ENCODE measurements at regions not wholly inside any gene's neighbourhood (a gene's known extent, or its start where the extent isn't known, plus 50 kb on each side); places are given as distances from the start of the nearest gene placed in this dataset.

DNA sequence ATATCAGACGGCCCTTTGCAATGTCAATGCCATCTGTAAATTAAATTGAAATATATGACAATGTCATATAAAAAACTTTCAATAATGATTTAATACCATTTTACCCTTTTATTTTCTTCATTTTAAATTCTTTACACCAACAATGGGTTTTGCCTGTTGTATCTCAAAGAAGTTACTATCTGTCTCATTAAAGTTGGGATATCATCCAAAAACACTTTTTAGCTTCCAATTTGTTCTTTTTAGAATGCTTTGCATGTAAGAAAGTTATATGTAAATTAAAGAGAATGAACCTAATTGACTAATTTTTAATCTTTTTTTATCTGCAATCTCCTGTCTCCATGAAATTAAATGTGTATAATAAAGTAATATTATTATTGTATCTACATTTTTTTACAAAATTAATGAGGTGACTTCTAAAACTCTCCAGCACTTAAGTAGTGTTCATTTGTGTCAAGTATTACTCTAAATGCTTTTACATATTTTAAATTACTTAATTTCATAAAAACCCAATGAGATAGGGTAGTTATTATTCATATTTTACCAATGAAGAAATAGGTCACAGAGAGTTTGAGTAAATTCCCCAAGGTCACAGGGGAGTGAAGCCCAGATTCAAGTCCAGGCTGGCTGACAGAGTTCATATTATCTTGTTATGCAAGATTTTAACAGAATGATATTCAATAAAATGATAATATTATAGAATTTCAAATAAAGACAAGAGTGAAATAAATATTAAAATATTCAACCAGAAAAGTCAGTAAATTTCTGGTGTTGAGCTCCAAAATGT lies 673.0 kb upstream of the FLRT2 start:
- Histone ChIP-seq H4K20me1 (ENCODE audit: insufficient read depth, low read length) (no peaks in the 10 kb centered on the region), H3K9ac (ENCODE audit: low read depth, low read length) (no peak overlapping the region), H3K79me2 (ENCODE audit: insufficient read depth, low read length) (no peaks in the 10 kb centered on the region), H3K27ac (ENCODE audit: low read length) (no peak overlapping the region), H3K9me3 (ENCODE audit: insufficient read depth, low read length, severe bottlenecking) (peaks cover 4% of the 10 kb centered on the region), H3K4me1 (ENCODE audit: insufficient read depth, low read length) (no peaks in the 10 kb centered on the region), H2AFZ (ENCODE audit: low read depth, low read length) (no peak overlapping the region), H3K4me2 (ENCODE audit: insufficient read depth, low read length) (no peak overlapping the region), H3K27me3 (ENCODE audit: insufficient read depth, low read length, poor library complexity) (no peaks in the 10 kb centered on the region), H3K4me3 (ENCODE audit: low read depth in 1 of 2, low read length in 2 of 2) (no peak overlapping the region), H3K36me3 (ENCODE audit: insufficient read depth, low read length) (no peaks in the 10 kb centered on the region)
- TF ChIP-seq, protein P1, sequence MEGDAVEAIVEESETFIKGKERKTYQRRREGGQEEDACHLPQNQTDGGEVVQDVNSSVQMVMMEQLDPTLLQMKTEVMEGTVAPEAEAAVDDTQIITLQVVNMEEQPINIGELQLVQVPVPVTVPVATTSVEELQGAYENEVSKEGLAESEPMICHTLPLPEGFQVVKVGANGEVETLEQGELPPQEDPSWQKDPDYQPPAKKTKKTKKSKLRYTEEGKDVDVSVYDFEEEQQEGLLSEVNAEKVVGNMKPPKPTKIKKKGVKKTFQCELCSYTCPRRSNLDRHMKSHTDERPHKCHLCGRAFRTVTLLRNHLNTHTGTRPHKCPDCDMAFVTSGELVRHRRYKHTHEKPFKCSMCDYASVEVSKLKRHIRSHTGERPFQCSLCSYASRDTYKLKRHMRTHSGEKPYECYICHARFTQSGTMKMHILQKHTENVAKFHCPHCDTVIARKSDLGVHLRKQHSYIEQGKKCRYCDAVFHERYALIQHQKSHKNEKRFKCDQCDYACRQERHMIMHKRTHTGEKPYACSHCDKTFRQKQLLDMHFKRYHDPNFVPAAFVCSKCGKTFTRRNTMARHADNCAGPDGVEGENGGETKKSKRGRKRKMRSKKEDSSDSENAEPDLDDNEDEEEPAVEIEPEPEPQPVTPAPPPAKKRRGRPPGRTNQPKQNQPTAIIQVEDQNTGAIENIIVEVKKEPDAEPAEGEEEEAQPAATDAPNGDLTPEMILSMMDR (IDR thresholded peaks at IDR 0.05; ENCODE audit: borderline replicate concordance, extremely low read depth, low read length, poor library complexity, severe bottlenecking) = no peak
- TF ChIP-seq EZH2 (IDR thresholded peaks at IDR 0.05; ENCODE audit: borderline replicate concordance, low read depth, low read length, severe bottlenecking) = no peak
- DNase-seq = no peak
- no peak for ATAC-seq (ENCODE audit: insufficient read depth, low read depth)

DNA sequence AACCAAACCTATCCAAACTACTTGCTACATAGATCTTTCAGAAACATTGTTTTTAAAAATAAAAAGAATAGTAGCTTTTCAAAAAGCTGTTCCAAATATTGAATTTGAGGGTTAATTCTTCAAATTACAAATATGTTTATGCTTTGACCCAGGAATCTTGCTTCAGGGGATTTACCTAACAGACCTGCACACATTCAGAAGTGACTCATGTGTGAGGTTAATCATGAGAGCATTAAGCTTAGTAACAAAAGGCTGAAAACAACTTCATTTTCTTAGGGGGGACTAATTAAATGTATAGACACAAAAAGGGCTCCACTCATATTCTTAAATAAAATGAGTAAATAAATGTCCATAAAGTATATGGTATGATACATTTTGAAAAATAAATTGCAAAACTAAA lies 672.4 kb upstream of the FLRT2 start:
- ATAC-seq (ENCODE audit: insufficient read depth, low read depth) (no peak), DNase-seq (no peak)
- Histone ChIP-seq H3K4me3 (ENCODE audit: low read depth in 1 of 2, low read length in 2 of 2) (no peak overlapping the region), H3K36me3 (ENCODE audit: insufficient read depth, low read length) (no peaks in the 10 kb centered on the region), H4K20me1 (ENCODE audit: insufficient read depth, low read length) (no peaks in the 10 kb centered on the region), H3K9me3 (ENCODE audit: insufficient read depth, low read length, severe bottlenecking) (peaks cover 4% of the 10 kb centered on the region), H3K79me2 (ENCODE audit: insufficient read depth, low read length) (no peaks in the 10 kb centered on the region), H3K4me1 (ENCODE audit: insufficient read depth, low read length) (no peaks in the 10 kb centered on the region), H3K4me2 (ENCODE audit: insufficient read depth, low read length) (no peak overlapping the region), H3K27me3 (ENCODE audit: insufficient read depth, low read length, poor library complexity) (no peaks in the 10 kb centered on the region), H3K9ac (ENCODE audit: low read depth, low read length) (no peak overlapping the region), H3K27ac (ENCODE audit: low read length) (no peak overlapping the region), H2AFZ (ENCODE audit: low read depth, low read length) (no peak overlapping the region)
- no peak for TF ChIP-seq EZH2 (IDR thresholded peaks at IDR 0.05; ENCODE audit: borderline replicate concordance, low read depth, low read length, severe bottlenecking)
- TF ChIP-seq, protein P1 (IDR thresholded peaks at IDR 0.05; ENCODE audit: borderline replicate concordance, extremely low read depth, low read length, poor library complexity, severe bottlenecking) = no peak

DNA sequence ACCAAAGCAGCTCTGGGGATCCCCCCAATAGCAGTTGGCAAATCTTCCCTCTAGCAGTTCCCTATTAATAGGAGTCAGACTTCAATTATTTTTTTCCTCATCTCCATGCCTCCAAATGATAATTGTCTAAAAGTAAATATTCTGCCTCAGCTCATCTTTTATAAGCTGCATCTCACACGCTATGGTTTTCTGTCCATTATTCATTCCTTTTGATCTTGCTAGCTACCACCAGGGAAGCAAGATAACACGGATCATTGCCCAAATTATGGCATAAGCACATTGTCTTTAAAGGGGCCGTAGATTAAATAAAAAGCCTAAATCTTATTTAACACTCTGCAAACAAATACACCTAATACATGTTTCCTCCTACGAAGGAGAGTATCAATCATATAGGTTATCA lies 670.8 kb upstream of the FLRT2 start:
- no peaks in the 10 kb centered on the region for H3K9me3 ChIP-seq (ENCODE audit: insufficient read depth, low read length, severe bottlenecking)
- H3K4me3 ChIP-seq (ENCODE audit: low read depth in 1 of 2, low read length in 2 of 2) = no peak overlapping the region
- TF ChIP-seq, protein P1 (IDR thresholded peaks at IDR 0.05; ENCODE audit: borderline replicate concordance, extremely low read depth, low read length, poor library complexity, severe bottlenecking) = no peak
- TF ChIP-seq EZH2 (IDR thresholded peaks at IDR 0.05; ENCODE audit: borderline replicate concordance, low read depth, low read length, severe bottlenecking) = no peak
- no peak overlapping the region for H3K9ac ChIP-seq (ENCODE audit: low read depth, low read length)
- ATAC-seq (ENCODE audit: insufficient read depth, low read depth) = no peak
- no peak overlapping the region for H3K4me2 ChIP-seq (ENCODE audit: insufficient read depth, low read length)
- no peaks in the 10 kb centered on the region for H4K20me1 ChIP-seq (ENCODE audit: insufficient read depth, low read length)
- H3K27me3 ChIP-seq (ENCODE audit: insufficient read depth, low read length, poor library complexity) = no peaks in the 10 kb centered on the region
- H3K36me3 ChIP-seq (ENCODE audit: insufficient read depth, low read length) = no peaks in the 10 kb centered on the region
- H3K27ac ChIP-seq (ENCODE audit: low read length) = no peak overlapping the region
- no peaks in the 10 kb centered on the region for H3K79me2 ChIP-seq (ENCODE audit: insufficient read depth, low read length)
- no peaks in the 10 kb centered on the region for H3K4me1 ChIP-seq (ENCODE audit: insufficient read depth, low read length)
- H2AFZ ChIP-seq (ENCODE audit: low read depth, low read length) = no peak overlapping the region
- DNase-seq = no peak

Data from DND-41 (cell line).